GM12864 (cell line): ENCODE measurements at regions not wholly inside any gene's neighbourhood (a gene's known extent, or its start where the extent isn't known, plus 50 kb on each side); places are given as distances from the start of the nearest gene placed in this dataset.

Experiments
- DNase-seq: peaks from one replicate; pipeline ENCODE4 v3.0.0-alpha.2; 2011; ENCODE audit warnings: low read depth
- H3K4me3 ChIP-seq: 2 replicates; pipeline ENCODE4 v1.5.1; 2011; ENCODE audit warnings: mild to moderate bottlenecking, low read depth, low read length, control low read depth
- CTCF ChIP-seq: IDR thresholded peaks from 2 replicates; pipeline ENCODE4 v1.5.1; 2011; ENCODE audit warnings: low read depth, mild to moderate bottlenecking, moderate library complexity, low read length, control low read depth, inconsistent platforms; ENCODE audit errors: missing control alignments

- no peak for DNase-seq
- no peak for TF ChIP-seq CTCF
Measured at GRCh38 chr6:14837435-14837834, 408.4 kb upstream of the JARID2 start.

GRCh38 chr6:14838133-14838583, 407.7 kb upstream of the JARID2 start:
- no peak for TF ChIP-seq CTCF
- no peak overlapping the region for H3K4me3 ChIP-seq
- DNase-seq, result no peak

More at GRCh38 chr6:14837435-14837834, 408.4 kb upstream of the JARID2 start:
- no peak overlapping the region for H3K4me3 ChIP-seq

GRCh38 chr6:14841901-14842421, 403.9 kb upstream of the JARID2 start:
- H3K4me3 ChIP-seq, result no peak overlapping the region
- no peak for TF ChIP-seq CTCF
- DNase-seq, result no peak

- TF ChIP-seq CTCF, result no peak
- no peak for DNase-seq
- no peak overlapping the region for H3K4me3 ChIP-seq
Measured at GRCh38 chr6:14844411-14844810, 401.5 kb upstream of the JARID2 start.

- no peak for DNase-seq
Measured at GRCh38 chr6:14848019-14848418, 397.9 kb upstream of the JARID2 start.

GRCh38 chr6:14849185-14849584, 396.7 kb upstream of the JARID2 start:
- TF ChIP-seq CTCF, result no peak
- no peak overlapping the region for H3K4me3 ChIP-seq
- DNase-seq, result no peak

More at GRCh38 chr6:14848019-14848418, 397.9 kb upstream of the JARID2 start:
- H3K4me3 ChIP-seq, result no peak overlapping the region
- no peak for TF ChIP-seq CTCF

GRCh38 chr6:14851281-14851680, 394.6 kb upstream of the JARID2 start:
- TF ChIP-seq CTCF, result no peak
- DNase-seq, result no peak
- H3K4me3 ChIP-seq, result no peak overlapping the region
